Right kidney (tissue), 1 donor: ENCODE measurements at regions not wholly inside any gene's neighbourhood (a gene's known extent, or its start where the extent isn't known, plus 50 kb on each side); places are given as distances from the start of the nearest gene placed in this dataset.
"Not testable (repeated sequence)": the region's sequence is repeated elsewhere in the genome, so short reads cannot be mapped to it uniquely, and the experiment has no call there.

Experiments
- DNase-seq: peaks from one replicate; pipeline ENCODE4 v3.0.0-alpha.2; 2016

GRCh38 chr22:34842630-34843029 is 223.3 kb upstream of the ISX start:
- no peak for DNase-seq

- DNase-seq: not testable (repeated sequence)
These were observed 222.2 kb upstream of the ISX start for GRCh38 chr22:34843743-34844142.

- no peak for DNase-seq
These were observed 220.6 kb upstream of the ISX start for GRCh38 chr22:34845391-34845790.

- no peak for DNase-seq
These were observed 218.9 kb upstream of the ISX start for GRCh38 chr22:34847072-34847471.

- DNase-seq: no peak
These were observed 216.0 kb upstream of the ISX start for GRCh38 chr22:34849965-34850364.

- DNase-seq: no peak
These were observed 213.9 kb upstream of the ISX start for GRCh38 chr22:34851918-34852662.

- no peak for DNase-seq
These were observed 210.5 kb upstream of the ISX start for GRCh38 chr22:34855471-34855870.

GRCh38 chr22:34858066-34858465 is 207.9 kb upstream of the ISX start:
- DNase-seq: no peak

GRCh38 chr22:34861787-34862186 is 204.2 kb upstream of the ISX start:
- no peak for DNase-seq

GRCh38 chr22:34866081-34866480 is 199.9 kb upstream of the ISX start:
- DNase-seq: no peak

- no peak for DNase-seq
These were observed 199.3 kb upstream of the ISX start for GRCh38 chr22:34866495-34867131.

- no peak for DNase-seq
These were observed 188.5 kb upstream of the ISX start for GRCh38 chr22:34877506-34877905.

- no peak for DNase-seq
These were observed 187.8 kb upstream of the ISX start for GRCh38 chr22:34878171-34878570.

- no peak for DNase-seq
These were observed 187.0 kb upstream of the ISX start for GRCh38 chr22:34879001-34879400.

- DNase-seq: no peak
These were observed 185.3 kb upstream of the ISX start for GRCh38 chr22:34880662-34881061.

- no peak for DNase-seq
These were observed 184.5 kb upstream of the ISX start for GRCh38 chr22:34881453-34881852.

GRCh38 chr22:34885852-34886251 is 180.1 kb upstream of the ISX start:
- no peak for DNase-seq

- no peak for DNase-seq
These were observed 179.6 kb upstream of the ISX start for GRCh38 chr22:34886391-34886790.

- DNase-seq: no peak
These were observed 179.1 kb upstream of the ISX start for GRCh38 chr22:34886812-34887211.

- no peak for DNase-seq
These were observed 168.8 kb upstream of the ISX start for GRCh38 chr22:34897126-34897525.

GRCh38 chr22:34902335-34902734 is 163.6 kb upstream of the ISX start:
- DNase-seq: no peak

- no peak for DNase-seq
These were observed 162.5 kb upstream of the ISX start for GRCh38 chr22:34903416-34903815.

- no peak for DNase-seq
These were observed 161.5 kb upstream of the ISX start for GRCh38 chr22:34904486-34904885.

GRCh38 chr22:34913826-34914225 is 152.1 kb upstream of the ISX start:
- DNase-seq: no peak
